Upper lobe of left lung (tissue), 4 donors: ENCODE measurements at regions not wholly inside any gene's neighbourhood (a gene's known extent, or its start where the extent isn't known, plus 50 kb on each side); places are given as distances from the start of the nearest gene placed in this dataset.

Experiments
- CTCF ChIP-seq, 6 experiments: fragments of 450-650 bp in 4 of 6; fragments of 200-600 bp in 2 of 6; sonication (generic) in 2 of 6; IDR thresholded peaks; one replicate each; pipeline ENCODE4 v1.5.1; 2016 to 2019; ENCODE audit warnings: antibody characterized with exemption in 6 of 6
- POLR2A ChIP-seq, 4 donors: fragments of 450-650 bp; IDR thresholded peaks; one replicate each; pipeline ENCODE4 v1.5.1; 2016 to 2017; ENCODE audit warnings: antibody characterized with exemption in 4 of 4, mild to moderate bottlenecking in 2 of 4
- POLR2AphosphoS5 ChIP-seq, 2 donors: sonication (generic); formaldehyde crosslinking; IDR thresholded peaks; one replicate each; pipeline ENCODE4 v1.5.1; 2017; ENCODE audit warnings: antibody characterized with exemption in 2 of 2

DNA sequence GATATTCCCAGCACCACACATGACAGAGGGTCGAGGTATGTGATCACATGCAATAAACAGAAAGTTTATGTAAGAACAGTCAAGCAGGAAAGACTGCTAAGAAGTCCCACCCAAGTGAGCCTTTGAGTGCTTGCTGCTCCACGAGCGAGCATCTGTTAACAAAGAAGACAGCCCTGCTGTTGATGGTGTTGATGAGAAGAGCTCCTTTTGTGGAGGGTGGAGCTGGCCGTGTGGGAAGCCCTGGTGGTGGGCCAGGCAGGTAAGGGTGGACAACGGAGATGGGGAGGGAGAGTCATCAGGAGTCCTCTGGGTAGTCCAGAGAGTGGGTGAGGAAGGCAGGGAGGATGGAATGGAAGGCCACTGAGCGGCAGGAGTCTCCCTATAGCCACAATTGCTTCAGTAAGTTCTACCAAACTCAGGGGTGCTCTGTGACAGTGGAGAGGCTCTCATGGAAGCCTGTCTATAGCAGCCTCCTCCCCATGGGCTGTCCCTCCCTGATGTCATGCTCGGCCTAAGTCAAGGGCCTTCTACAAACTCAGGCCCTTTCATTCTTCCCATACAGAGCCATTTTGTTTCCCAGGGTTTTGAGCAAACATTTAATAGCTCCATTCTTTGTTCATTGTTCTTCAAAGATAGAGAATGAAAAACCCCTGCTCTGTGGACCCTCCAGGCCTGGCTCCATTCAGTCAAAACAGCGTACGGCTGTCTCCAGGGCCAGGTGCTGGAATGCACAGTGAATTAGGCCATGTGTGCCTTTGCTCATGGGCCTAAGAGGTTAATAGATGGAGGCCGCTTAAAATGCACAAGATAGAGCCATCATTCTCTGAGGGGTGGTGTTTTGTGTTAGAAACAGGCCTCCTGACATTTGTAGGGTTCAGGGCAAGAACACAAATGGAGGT is 494.2 kb upstream of the RAB6C start:
- TF ChIP-seq CTCF (IDR thresholded peaks at IDR 0.05) (no peak), POLR2A (IDR thresholded peaks at IDR 0.05) (no peak), POLR2AphosphoS5 (IDR thresholded peaks at IDR 0.05) (no peak)
